ENCODE measurements at regions not wholly inside any gene's neighbourhood (a gene's known extent, or its start where the extent isn't known, plus 50 kb on each side); places are given as distances from the start of the nearest gene placed in this dataset.

DNA sequence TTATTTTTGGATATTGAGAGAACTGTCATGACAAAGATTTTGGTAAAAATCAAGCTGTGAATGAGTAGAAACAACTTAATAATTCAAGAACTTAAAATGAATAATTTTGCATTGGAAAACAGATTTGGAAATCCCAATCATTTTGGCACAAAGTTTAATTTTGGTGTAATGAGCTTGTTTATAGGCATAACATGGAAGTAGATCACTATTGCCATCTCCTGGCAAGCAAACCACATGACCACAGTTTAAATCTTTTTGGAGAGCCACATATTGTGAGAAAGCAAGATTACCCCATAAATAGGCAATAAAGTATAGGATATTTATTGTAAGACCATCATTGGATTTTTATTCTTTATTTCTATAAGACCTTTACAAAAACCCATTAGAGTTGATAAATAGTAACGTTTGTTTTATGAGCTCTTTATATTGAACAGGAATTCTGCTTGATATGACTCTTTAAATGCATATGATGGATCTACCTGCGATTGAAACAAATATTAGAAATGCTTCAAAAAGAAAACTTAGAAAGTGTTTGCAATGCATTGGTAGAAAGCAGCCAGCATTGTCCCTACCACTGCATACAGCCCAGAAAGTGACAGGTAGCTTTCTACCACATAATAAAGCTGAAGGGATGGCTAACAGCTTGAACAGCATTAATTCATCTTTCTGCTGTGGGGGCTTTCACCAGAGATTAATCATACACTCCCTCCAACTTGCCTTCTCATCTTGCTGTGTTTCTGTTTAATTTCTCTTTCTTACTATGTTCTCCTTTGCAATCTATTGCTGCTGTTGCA lies 766.8 kb downstream of the TBL1XR1 start:
- no peak for DNase-seq (ENCODE audit: low spot score)

DNA sequence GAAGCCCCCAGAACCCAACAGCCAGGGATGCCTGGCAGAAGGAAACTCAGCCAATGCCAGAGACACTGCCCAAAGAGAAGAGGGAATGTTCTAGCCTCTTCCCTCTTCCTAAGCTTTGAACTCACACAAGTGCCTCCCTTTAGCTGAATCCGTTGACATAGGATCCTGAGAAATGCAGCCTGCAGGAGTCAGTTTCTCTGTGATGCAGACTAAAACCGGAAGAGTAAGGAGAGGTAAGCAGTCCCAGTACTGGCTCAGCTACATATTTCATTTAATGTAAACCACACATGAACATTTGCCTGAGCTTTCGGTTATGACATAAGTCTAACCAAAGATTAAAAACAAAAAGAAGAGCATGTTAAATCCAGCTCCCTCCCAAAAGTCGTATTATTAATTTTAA lies 768.7 kb downstream of the TBL1XR1 start:
- no peak for DNase-seq (ENCODE audit: low spot score)

DNA sequence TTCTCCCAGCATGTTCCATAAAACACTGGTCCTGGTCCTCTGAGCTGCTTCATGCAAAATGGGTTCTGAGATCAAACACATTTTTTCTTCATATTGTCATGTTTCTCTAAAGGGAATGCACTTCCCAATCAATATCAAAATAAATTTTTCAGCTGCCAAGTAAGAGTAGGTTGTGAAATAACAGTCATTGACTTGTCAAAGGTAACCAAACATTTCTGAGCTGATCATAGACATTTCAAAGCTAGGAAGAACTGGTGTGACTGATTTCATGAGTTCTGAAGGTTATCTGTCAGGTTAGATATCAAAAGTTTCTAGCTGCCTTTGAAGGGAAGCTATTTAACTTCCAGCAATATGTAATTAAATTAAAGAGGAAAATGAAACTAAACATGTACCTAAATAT lies 770.9 kb downstream of the TBL1XR1 start:
- no peak for DNase-seq (ENCODE audit: low spot score)

DNA sequence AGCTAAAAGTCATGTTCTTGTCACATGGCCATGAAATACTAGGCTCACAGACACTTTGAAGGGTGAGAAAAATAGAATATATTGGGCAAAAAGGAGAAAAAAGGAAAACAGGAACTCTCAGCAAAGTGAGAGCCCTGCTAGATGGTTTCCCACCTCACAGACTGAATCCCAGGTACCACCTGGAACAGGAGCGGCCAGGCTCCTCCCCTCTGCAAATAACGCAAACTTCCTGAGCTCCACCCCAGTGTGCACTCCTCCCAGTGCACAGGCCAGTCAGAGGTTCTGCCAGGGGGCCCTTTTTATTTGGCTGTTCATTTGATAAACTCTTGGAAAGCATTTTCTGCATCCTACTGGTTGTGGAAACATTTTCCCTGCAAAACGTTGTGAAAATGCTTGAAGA lies 780.4 kb downstream of the TBL1XR1 start:
- no peak for DNase-seq (ENCODE audit: low spot score)

DNA sequence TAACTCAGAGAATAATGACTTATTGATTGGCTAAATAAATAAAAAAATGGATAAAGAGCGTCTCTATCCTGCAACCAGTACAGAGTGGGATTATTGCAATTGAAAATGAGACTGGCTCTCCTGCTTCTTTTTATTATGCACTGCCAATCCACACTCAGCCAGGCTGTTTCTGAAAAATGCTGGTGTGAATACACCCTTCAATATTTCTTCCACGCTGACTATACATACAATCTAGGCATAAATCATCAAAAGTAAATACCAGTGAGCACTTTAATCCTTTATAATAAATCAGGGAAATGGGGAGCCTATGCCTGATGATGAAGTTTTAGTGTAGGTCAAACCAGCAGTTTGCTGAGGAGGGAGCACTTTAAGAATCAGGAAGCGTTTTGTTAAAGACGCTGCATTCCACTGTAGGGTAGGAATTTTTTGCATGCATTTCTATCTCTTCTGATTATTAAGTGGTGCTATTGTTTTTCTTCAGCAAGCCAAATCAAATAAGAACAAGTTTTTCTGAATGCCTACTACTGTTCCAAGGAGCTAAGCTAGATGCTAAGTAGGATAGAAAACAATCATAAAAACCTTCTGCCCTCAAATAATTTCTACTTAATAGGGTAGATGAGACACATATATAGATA lies 781.5 kb downstream of the TBL1XR1 start:
- DNase-seq (ENCODE audit: low spot score), result no peak

DNA sequence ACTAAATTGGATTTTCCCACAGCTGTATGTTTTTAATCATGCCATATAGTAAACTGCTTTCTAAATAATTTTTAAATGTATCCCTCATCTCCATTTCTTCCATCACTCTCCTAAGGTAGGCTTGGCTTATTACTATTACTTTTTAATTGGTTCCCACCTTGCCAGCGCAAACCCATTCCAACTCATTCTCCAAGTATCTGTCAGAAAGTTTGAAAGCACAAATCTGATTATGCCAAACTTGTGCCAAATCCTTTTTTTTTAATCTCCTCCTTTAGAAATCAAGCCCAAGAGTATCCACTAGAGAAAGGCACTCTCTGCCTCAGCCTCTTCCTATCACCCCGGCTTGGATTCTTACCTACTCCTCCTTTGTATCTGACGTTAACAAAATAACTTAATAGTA lies 784.5 kb downstream of the TBL1XR1 start:
- DNase-seq (ENCODE audit: low spot score), result no peak

DNA sequence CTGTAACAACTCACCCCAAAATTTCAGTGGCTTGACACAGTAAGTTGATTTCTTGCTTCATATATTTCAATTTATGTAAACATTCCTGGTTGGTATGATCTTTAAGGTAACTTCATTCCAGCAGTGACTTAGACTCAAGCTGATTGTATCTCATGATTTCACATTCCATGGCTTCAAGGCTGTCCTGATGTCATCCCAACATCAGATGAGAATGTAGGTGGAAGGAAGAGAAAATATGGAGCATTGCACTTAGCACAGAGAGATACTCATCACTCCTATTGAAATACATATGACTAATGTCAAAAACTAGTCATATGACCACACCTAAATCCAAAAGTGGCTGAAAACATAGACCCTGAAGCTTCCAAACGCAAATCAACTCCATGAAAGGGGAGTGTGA lies 793.8 kb downstream of the TBL1XR1 start:
- DNase-seq (ENCODE audit: low spot score), result no peak

DNA sequence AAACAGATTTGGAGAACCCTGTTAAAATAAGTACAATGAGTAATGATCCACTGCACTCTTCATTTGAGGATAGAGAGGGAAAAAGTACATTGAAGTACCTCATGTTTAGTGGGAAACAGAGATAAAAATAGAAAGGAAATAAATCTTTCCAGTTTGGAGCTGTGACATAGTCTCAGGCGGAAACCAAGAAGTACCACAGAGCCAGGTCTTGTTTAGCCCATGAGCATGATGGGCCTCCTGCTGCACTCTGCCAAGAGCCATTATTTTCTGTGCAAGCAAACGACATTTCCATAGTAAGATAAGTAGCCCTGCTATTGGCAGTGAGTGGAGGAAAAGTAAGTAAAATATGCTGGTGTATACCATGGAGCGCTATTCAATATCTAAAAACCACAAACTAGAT lies 796.1 kb downstream of the TBL1XR1 start:
- DNase-seq (ENCODE audit: low spot score), result no peak

DNA sequence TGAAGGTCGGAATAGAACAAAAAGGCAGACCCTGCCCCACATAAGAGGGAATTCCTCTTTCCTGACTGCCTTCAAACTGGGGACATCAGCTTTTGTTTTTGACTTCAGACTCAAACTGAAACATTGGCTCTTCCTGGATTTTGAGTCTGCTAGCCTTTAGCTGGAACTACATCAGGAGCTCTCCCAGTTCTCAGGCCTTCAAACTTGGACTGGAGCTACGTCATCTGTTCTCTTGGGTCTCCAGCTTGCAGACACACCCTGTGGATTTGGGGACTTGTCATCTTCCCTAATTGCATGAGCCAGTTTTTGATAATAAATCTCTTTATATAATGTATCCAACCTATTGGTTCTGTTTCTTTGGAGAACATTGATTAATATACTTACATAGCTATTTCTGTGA lies 798.1 kb downstream of the TBL1XR1 start:
- DNase-seq (ENCODE audit: low spot score), result no peak

DNA sequence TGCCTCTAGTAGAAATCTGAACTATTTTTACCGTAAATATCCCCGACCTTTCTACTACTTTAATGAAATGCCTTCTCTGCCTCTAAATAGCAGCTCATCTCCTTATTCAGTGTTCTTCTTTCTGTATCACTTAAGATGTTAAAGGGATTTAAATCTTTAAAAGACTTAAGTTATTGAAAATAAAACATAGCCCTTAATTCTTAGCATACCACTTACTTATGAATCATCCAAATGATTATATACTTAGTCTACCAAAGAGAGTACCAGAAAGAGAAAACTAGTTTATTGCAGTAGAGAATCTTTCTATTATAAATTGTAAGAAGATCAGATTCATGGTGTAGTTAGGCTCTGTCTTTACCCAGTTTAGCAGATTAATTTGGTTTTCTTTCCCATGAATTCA lies 802.0 kb downstream of the TBL1XR1 start:
- no peak for DNase-seq (ENCODE audit: low spot score)

DNA sequence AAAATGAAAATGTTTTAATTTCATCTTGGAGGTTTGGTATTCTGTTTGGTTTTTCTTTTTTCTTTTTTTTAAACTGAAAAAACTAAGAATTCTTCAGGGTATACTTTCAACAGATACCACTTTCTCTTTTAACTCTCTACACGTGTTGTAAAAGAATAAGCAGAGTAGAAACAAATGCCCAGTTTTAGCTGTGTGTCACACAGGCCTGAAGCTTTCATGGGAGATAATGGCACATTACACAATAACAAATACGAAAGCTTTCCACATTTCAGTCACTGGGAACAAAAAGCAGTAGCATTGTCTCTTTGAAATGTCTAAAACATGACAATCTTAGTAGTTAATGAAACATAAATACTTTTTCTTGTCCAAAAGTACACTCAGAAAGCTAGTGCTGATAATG lies 818.5 kb downstream of the TBL1XR1 start:
- DNase-seq (ENCODE audit: low spot score), result no peak

DNA sequence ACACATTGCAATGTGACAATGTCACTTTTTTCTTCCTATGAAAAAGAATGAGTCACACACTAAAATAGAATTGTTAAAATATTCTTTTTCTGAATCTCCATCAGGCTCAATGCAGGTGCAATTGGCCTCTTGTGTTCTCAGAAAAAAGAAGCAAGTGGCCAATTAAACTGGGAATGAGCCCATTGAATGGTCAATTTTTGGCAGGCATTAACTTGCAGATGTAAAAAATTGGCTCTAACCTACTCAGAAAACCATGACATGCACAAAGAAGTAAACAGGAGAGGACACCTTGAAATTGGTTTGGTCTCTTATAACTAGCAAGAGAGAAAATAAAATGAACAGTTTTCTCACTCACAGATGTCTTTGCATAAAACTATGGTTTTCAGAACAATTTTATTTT lies 820.8 kb downstream of the TBL1XR1 start:
- no peak for DNase-seq (ENCODE audit: low spot score)

DNA sequence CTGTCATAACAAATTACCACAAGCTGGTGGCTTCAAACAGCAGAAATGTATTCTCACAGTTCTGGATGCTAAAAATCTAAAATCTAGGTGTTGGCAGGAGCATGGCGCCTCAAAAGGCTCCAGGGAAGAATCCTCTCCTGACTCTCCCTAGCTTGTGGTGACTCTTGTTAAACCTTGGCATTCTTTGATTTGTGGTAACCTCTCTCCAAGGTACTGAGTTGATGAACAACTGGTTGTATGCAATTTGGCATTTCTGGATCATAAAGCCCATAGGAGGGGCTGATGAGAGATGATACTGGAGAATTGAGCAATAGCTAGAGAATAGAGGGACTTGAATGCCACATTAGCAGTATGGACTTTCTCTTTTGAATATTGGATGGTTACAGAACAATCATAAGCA lies 821.8 kb downstream of the TBL1XR1 start:
- DNase-seq (ENCODE audit: low spot score), result no peak

DNA sequence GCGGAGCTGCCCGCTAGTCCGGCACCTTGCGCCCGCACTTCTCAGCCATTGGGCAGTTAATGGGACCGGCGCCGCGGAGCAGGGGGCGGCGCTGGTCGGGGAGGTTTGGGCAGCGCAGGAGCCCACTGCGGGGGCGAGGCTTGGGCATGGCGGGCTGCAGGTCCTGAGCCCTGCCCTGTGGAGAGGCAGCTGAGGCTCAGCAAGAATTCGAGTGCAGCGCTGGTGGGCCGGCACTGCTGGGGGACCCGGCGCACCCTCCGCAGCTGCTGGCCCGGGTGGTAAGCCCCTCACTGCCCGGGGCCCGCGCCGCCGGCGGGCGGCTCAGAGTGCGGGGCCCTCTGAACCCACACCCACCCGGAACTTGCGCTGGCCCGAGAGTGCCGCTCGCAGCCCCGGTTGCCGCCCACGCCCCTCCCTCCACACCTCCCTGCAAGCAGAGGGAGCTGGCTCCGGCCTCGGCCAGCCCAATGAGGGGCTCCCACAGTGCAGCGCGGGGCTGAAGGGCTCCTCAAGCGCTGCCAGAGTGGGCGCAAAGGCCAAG lies 835.0 kb downstream of the TBL1XR1 start:
- no peak for DNase-seq (ENCODE audit: low spot score)

DNA sequence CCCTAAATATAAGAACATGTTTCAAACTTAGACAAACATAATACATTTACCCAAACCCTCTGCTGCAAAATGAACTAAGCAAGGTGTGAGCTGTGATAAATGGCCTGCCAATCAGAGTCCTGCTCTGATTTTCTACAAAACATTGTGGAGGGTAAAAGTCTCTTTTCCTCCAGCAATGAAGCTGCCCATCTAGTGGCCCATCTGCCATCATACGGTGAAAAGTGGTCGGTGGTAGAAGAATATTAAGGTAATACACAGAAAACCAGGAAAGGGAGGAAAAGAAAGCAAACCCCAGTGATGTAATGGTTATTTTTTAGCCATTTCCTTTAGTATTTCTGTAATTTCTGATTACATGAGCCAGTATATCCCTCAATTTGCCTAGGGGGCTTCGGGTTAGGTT lies 838.1 kb downstream of the TBL1XR1 start:
- DNase-seq (ENCODE audit: low spot score), result no peak

DNA sequence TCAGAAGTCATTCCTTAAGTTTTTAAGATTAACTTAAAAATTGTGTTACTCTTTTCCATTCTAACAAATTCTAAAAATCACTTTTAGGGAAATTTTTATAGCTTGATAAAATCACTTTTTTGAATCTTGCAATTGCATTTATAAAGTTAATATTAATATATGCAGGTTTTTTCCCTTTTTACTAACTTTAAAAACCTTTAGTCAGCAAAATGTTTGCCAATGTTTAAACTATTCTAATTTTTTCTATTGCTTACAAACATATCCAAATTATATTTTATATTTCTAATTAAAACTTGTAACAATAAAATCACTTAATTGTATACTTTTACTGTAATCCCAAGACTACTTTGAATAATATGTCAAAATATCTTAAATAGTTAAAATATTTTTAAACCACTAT lies 839.4 kb downstream of the TBL1XR1 start:
- no peak for DNase-seq (ENCODE audit: low spot score)

DNA sequence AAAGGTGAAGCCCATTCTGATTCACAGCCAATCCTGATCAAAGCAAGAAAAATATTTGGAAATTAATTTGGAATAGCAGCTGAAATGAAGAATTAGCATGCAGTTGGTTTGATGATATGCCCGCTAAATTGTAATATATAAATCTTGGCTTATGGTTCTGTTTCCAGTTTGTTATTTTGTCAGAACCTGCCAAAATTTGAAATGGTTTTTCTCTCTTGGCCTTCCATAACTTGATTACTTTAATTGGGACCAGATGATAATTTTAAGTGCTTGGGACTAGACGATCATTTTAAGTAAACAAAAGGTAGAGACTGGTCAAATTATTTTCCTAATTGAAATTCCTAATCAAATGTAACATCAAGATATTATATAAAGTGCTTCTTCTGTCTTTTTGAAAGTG lies 842.4 kb downstream of the TBL1XR1 start:
- DNase-seq (ENCODE audit: low spot score), result no peak

DNA sequence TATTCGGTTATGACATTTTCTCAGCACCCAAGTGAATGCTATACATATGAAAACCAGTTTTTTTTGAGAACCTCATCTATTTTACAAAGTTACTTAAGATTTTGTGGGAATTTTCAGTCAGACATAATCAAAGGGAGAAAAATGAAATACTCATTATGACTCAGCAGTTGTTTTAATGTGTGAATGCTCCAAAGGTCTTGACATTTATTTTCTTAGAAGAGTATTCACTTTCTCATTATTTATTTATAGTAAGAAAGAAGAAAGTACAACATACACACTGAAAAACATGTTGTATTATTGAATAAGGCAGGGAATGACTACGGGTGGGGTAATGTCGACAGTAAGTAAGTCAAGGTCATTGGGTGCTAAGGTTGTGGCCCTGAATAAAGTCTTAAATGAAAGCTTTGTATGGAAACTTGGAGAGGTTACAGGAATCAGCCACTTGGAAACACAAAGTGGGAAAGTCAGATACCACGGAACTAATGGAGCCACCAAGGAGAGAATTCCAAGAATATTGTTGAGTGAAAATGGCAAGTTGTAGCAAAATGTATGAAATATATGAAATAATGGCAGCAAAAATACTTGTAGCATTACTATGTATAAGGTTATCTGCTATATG lies 844.5 kb downstream of the TBL1XR1 start:
- no peak for DNase-seq (ENCODE audit: low spot score)

DNA sequence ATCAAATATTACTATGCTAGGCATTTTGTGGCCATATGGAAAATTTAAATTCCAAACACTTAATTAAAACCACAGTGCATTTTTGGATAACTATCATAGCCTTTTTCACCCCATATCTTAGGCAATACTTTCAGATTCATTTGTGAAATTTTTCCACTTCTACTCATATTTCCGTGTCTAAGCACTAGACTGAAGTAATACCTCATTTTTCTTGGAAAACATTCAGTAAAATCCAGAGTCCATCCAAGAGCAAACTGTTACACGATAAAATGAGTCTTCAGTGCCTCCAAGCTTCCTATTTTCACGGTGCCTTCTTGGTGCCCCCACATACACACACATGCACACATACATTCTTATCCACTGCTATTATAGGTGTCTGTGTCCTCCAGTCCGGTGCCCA lies 845.9 kb downstream of the TBL1XR1 start:
- no peak for DNase-seq (ENCODE audit: low spot score)

DNA sequence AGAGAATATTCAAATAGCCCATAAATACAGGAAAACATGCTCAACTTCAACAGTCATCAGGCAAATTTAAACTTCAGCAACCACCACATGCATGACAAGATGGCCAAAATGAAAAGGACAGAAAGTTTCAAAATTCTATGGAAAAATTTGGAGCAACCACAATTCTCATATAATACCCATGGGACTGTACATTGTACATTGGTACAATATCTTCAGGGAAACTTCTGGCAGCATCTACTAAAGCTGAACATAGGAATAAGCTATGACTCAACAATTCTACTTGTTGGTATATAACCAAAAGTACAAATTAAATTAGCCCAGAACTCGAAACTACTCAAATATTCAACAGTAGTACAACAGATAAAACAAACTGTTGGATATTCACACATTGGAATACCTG lies 847.6 kb downstream of the TBL1XR1 start:
- no peak for DNase-seq (ENCODE audit: low spot score)

DNA sequence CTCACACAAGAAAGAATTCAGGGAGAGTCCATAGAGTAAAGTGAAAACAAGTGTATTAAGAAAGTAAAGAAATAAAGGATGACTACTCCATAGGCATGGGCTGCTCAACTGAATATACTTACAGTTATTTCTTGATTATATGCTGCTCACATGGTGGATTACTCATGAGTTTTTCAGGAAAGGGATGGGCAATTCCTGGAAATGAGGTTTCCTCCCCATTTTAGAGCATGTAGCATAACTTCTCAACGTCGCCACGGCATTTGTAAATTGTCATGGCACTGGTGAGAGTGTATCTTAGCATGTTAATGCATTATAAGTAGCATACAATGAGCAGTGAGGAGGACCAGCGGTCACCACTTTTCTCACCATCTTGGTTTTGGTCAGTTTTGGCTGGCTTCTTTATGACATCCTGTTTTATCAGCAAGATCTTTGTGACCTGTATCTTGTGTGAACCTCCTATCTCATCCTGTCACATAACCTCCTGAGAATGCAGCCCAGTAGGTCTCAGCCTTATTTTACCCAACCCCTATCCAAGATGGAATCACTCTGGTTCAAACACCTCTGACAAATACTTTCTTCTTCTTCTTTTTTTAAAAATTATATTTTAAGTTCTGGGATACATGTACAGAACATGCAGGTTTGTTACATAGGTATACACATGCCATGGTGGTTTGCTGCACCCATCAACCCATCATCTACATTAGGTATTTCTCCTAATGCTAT lies 849.7 kb downstream of the TBL1XR1 start:
- no peak for DNase-seq (ENCODE audit: low spot score)

DNA sequence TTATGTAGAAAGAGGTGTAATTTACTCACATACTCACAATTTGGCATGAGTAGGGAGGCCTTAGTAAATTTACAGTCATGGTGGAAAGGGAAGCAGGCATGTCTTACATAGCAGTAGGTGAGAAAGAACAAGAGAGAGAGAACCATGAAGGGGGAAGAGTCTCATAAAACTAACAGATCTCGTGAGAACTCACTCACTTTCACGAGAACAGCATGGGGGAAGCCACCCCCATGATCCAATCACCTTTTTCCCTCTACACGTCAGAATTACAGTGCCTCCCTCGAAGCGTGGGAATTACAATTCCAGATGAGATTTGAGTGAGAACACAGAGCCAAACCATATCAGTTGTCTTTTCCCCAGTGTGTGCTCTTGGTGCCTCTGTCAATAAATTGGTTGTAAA lies 855.3 kb downstream of the TBL1XR1 start:
- DNase-seq (ENCODE audit: low spot score), result no peak

DNA sequence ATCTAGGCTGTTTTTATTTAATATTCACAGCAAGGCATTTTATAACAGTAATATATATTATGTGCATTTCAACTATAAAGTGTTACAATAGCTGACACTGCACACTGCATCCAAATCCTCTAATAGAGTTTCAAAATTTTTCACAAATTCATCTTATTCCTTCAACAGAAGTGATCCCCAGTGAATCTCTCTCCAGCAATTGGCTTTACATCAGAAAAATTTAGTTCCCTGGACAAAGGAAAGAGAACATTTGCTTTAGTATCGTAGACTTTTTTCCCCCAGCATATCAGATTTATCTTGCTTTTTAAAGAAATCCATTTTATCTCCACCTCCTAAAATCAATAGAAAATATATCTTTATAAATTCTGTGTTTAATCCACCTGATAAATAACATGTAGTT lies 868.6 kb downstream of the TBL1XR1 start:
- no peak for DNase-seq (ENCODE audit: low spot score)

Measured in left forelimb (tissue), 1 donor.